Caco-2 (cell line): ENCODE measurements at regions not wholly inside any gene's neighbourhood (a gene's known extent, or its start where the extent isn't known, plus 50 kb on each side); places are given as distances from the start of the nearest gene placed in this dataset.

Experiments
- BruUV-seq: library from RNA; stranded (reverse); fragments of 400-500 nt; replicated peaks from 2 replicates; lab custom pipeline; 2021; lab: Mats Ljungman, UMichigan
- CTCF ChIA-PET: fragments of 300-600 bp; sonication (Branson Sonifier 250); formaldehyde crosslinking; loops from one replicate; lab custom pipeline; 2022; ENCODE audit warnings: antibody characterized with exemption; lab: Charles Lee
- POLR2A ChIA-PET: fragments of 300-600 bp; sonication (Branson Sonifier 250); formaldehyde crosslinking; loops from one replicate; lab custom pipeline; 2022; ENCODE audit warnings: antibody characterized with exemption; lab: Charles Lee
- DNase-seq, 2 experiments: peaks; one replicate each; pipeline versions ENCODE4 v3.0.0 to v3.0.0-alpha.2; 2020 to 2022
- H3K27me3 ChIP-seq: replicated peaks from 2 replicates; pipeline ENCODE4 v1.6.0; 2011; ENCODE audit warnings: low read length; ENCODE audit not compliant: control insufficient read depth, insufficient read depth
- H3K36me3 ChIP-seq: 2 replicates; pipeline ENCODE4 v1.5.1; 2011; ENCODE audit warnings: low read length; ENCODE audit not compliant: control insufficient read depth, insufficient read depth
- H3K4me1 ChIP-seq: fragments of 250-450 bp; sonication (Bioruptor Pico); 2 replicates; pipeline ENCODE4 v1.5.1; 2020; ENCODE audit warnings: mild to moderate bottlenecking
- H3K4me3 ChIP-seq: 2 replicates; pipeline ENCODE4 v1.5.1; 2011; ENCODE audit warnings: low read depth, mild to moderate bottlenecking, control low read depth, low read length
- H3K9me3 ChIP-seq: fragments of 250-450 bp; sonication (Bioruptor Pico); 2 replicates; pipeline ENCODE4 v1.5.1; 2020; ENCODE audit warnings: mild to moderate bottlenecking, moderate library complexity
- H3K27ac Mint-ChIP-seq: one replicate; pipeline ENCODE4 v1.8.0; 2022; ENCODE audit warnings: mixed read lengths; ENCODE audit not compliant: unreplicated experiment
- H3K27me3 Mint-ChIP-seq: one replicate; pipeline ENCODE4 v1.8.0; 2022; ENCODE audit warnings: mixed read lengths; ENCODE audit not compliant: insufficient read depth, unreplicated experiment
- H3K36me3 Mint-ChIP-seq: one replicate; pipeline ENCODE4 v1.8.0; 2022; ENCODE audit warnings: mild to moderate bottlenecking, mixed read lengths; ENCODE audit not compliant: insufficient read depth, unreplicated experiment
- H3K4me1 Mint-ChIP-seq: one replicate; pipeline ENCODE4 v1.8.0; 2022; ENCODE audit warnings: low read depth, mixed read lengths; ENCODE audit not compliant: unreplicated experiment
- H3K4me3 Mint-ChIP-seq: one replicate; pipeline ENCODE4 v1.8.0; 2022; ENCODE audit warnings: mild to moderate bottlenecking, moderate library complexity, mixed read lengths; ENCODE audit not compliant: unreplicated experiment
- H3K9me3 Mint-ChIP-seq: one replicate; pipeline ENCODE4 v1.8.0; 2022; ENCODE audit warnings: mixed read lengths; ENCODE audit not compliant: unreplicated experiment
- intact Hi-C: fragments of 100-400 bp; cut with micrococcal nuclease; formaldehyde crosslinking; loops from one replicate; pipeline ENCODE4 v1.10.0; 2022; ENCODE audit not compliant: unreplicated experiment
- TF ChIP-seq, protein P1 (sequence below), 2 experiments: fragments of 200-600 bp in 1 of 2; IDR thresholded peaks; 1 replicate in 1 of 2; 2 replicates in 1 of 2; pipeline versions ENCODE4 v1.5.1 to v1.8.0; 2011 to 2022; ENCODE audit warnings: antibody characterized with exemption in 1 of 2, control low read depth in 1 of 2, inconsistent platforms in 1 of 2, low read depth in 1 of 2, low read length in 1 of 2, mild to moderate bottlenecking in 1 of 2, moderate library complexity in 1 of 2; ENCODE audit not compliant: insufficient read depth in 1 of 2, severe bottlenecking in 1 of 2, unreplicated experiment in 1 of 2

GRCh38 chr2:12896318-12896982, 179.7 kb downstream of the TRIB2 start:
- POLR2A ChIA-PET: no interaction called here
- no peak for DNase-seq
- Mint-ChIP-seq H3K4me3 (no peak overlapping the region), H3K36me3 (no peaks in the 10 kb centered on the region), H3K9me3 (peaks cover 9% of the 10 kb centered on the region), H3K4me1 (no peaks in the 10 kb centered on the region), H3K27me3 (no peaks in the 10 kb centered on the region), H3K27ac (no peak overlapping the region)
- CTCF ChIA-PET: no interaction called here
- Histone ChIP-seq H3K4me3 (no peak overlapping the region), H3K36me3 (no peaks in the 10 kb centered on the region), H3K4me1 (no peaks in the 10 kb centered on the region), H3K9me3 (no peaks in the 10 kb centered on the region), H3K27me3 (no peaks in the 10 kb centered on the region)
- TF ChIP-seq, protein P1, sequence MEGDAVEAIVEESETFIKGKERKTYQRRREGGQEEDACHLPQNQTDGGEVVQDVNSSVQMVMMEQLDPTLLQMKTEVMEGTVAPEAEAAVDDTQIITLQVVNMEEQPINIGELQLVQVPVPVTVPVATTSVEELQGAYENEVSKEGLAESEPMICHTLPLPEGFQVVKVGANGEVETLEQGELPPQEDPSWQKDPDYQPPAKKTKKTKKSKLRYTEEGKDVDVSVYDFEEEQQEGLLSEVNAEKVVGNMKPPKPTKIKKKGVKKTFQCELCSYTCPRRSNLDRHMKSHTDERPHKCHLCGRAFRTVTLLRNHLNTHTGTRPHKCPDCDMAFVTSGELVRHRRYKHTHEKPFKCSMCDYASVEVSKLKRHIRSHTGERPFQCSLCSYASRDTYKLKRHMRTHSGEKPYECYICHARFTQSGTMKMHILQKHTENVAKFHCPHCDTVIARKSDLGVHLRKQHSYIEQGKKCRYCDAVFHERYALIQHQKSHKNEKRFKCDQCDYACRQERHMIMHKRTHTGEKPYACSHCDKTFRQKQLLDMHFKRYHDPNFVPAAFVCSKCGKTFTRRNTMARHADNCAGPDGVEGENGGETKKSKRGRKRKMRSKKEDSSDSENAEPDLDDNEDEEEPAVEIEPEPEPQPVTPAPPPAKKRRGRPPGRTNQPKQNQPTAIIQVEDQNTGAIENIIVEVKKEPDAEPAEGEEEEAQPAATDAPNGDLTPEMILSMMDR (IDR thresholded peaks at IDR 0.05; ENCODE audit: insufficient read depth in 1 of 2, low read depth in 1 of 2, low read length in 1 of 2, severe bottlenecking in 1 of 2, unreplicated experiment in 1 of 2): no peak
- intact Hi-C loops: no loop called here
- BruUV-seq: no TSS peak

- no peak overlapping the region for H3K4me3 ChIP-seq
- ChIA-PET CTCF (no interaction called here), POLR2A (no interaction called here)
- no peak for DNase-seq
- no peak overlapping the region for H3K27ac Mint-ChIP-seq
- H3K9me3 ChIP-seq: no peaks in the 10 kb centered on the region
- no peaks in the 10 kb centered on the region for H3K4me1 ChIP-seq
- no peaks in the 10 kb centered on the region for H3K36me3 Mint-ChIP-seq
- BruUV-seq: no TSS peak
- no peak overlapping the region for H3K4me3 Mint-ChIP-seq
- H3K4me1 Mint-ChIP-seq: no peaks in the 10 kb centered on the region
- intact Hi-C loops: no loop called here
- no peaks in the 10 kb centered on the region for H3K27me3 ChIP-seq
- TF ChIP-seq, protein P1 (IDR thresholded peaks at IDR 0.05; ENCODE audit: insufficient read depth in 1 of 2, low read depth in 1 of 2, low read length in 1 of 2, severe bottlenecking in 1 of 2, unreplicated experiment in 1 of 2): no peak
- H3K36me3 ChIP-seq: no peaks in the 10 kb centered on the region
- no peaks in the 10 kb centered on the region for H3K27me3 Mint-ChIP-seq
- H3K9me3 Mint-ChIP-seq: peaks cover 1% of the 10 kb centered on the region
Observed at GRCh38 chr2:12897181-12897580, 180.4 kb downstream of the TRIB2 start.

- Mint-ChIP-seq H3K27ac (no peak overlapping the region), H3K27me3 (no peaks in the 10 kb centered on the region), H3K36me3 (no peaks in the 10 kb centered on the region), H3K4me1 (no peaks in the 10 kb centered on the region), H3K9me3 (no peaks in the 10 kb centered on the region), H3K4me3 (no peak overlapping the region)
- POLR2A ChIA-PET: no interaction called here
- no TSS peak for BruUV-seq
- H3K27me3 ChIP-seq: no peaks in the 10 kb centered on the region
- TF ChIP-seq, protein P1 (IDR thresholded peaks at IDR 0.05; ENCODE audit: insufficient read depth in 1 of 2, low read depth in 1 of 2, low read length in 1 of 2, severe bottlenecking in 1 of 2, unreplicated experiment in 1 of 2): no peak
- H3K4me1 ChIP-seq: peaks cover 9% of the 10 kb centered on the region; the same call in 1 of the 2 replicates
- CTCF ChIA-PET: no interaction called here
- no peak overlapping the region for H3K4me3 ChIP-seq
- DNase-seq: no peak
- no peaks in the 10 kb centered on the region for H3K36me3 ChIP-seq
- intact Hi-C loops: no loop called here
- 0 out of 2 replicates have a peak, but pooled peaks cover 3% of the 10 kb centered on the region for H3K9me3 ChIP-seq
Observed at GRCh38 chr2:12903272-12903671, 186.5 kb downstream of the TRIB2 start.
